GM12878 (cell line): ENCODE measurements at regions not wholly inside any gene's neighbourhood (a gene's known extent, or its start where the extent isn't known, plus 50 kb on each side); places are given as distances from the start of the nearest gene placed in this dataset.

Source experiments
- ATAC-seq: fragments of 200-7000 bp; cut with Tn5 transposase; 3 replicates; pipeline ENCODE4 v1.9.1; 2020; ENCODE audit warnings: mild to moderate bottlenecking, moderate library complexity
- BruUV-seq: library from RNA; stranded (reverse); fragments of 400-500 nt; replicated peaks from 2 replicates; lab custom pipeline; 2021; lab: Mats Ljungman, UMichigan
- CTCF ChIA-PET: fragments of 300-600 bp; sonication (Branson Sonifier 250); formaldehyde crosslinking; extraction: SDS; loops from one replicate; lab custom pipeline; 2021; ENCODE audit warnings: inconsistent platforms; lab: Yijun Ruan, JAX
- POLR2A ChIA-PET: fragments of 350-600 bp; formaldehyde crosslinking; extraction: SDS; loops from one replicate; lab custom pipeline; 2021; ENCODE audit warnings: inconsistent platforms; lab: Charles Lee
- RAD21 ChIA-PET: fragments of 300-600 bp; sonication (Branson Sonifier 250); formaldehyde crosslinking; loops from one replicate; lab custom pipeline; 2023; ENCODE audit warnings: antibody characterized with exemption; ENCODE audit not compliant: unreplicated experiment; lab: Charles Lee
- SMC1A ChIA-PET: fragments of 300-600 bp; sonication (Branson Sonifier 250); formaldehyde crosslinking; loops from one replicate; lab custom pipeline; 2023; ENCODE audit not compliant: unreplicated experiment, uncharacterized antibody; lab: Charles Lee
- DNase-seq: peaks from one replicate; pipeline ENCODE4 v3.0.0-alpha.2; 2011; ENCODE audit warnings: low read depth, low spot score
- FAIRE-seq: peaks from 3 replicates; lab custom pipeline; 2011; peaks lifted over from hg19 to GRCh38; lab: Jason Lieb, UNC
- H2AFZ ChIP-seq: 2 replicates; pipeline ENCODE4 v1.6.0; 2011; ENCODE audit warnings: low read depth, low read length, control low read depth; ENCODE audit not compliant: control insufficient read depth
- H3K27ac ChIP-seq: 2 replicates; pipeline ENCODE4 v1.5.1; 2011; ENCODE audit warnings: control low read depth; ENCODE audit not compliant: control insufficient read depth, insufficient read depth
- H3K27me3 ChIP-seq, 2 experiments: replicated peaks in 1 of 2; 2 replicates each; pipeline versions ENCODE4 v1.6.0 to v1.6.1; 2011; ENCODE audit warnings: low read length in 1 of 2; ENCODE audit not compliant: control insufficient read depth in 2 of 2, insufficient read depth in 2 of 2
- H3K36me3 ChIP-seq, 2 experiments: 2 replicates each; pipeline ENCODE4 v1.5.1; 2011; ENCODE audit warnings: low read length in 1 of 2; ENCODE audit not compliant: control insufficient read depth in 2 of 2, insufficient read depth in 2 of 2
- H3K4me1 ChIP-seq: 2 replicates; pipeline ENCODE4 v1.6.1; 2011; ENCODE audit warnings: mild to moderate bottlenecking, low read length, moderate library complexity, mixed read lengths; ENCODE audit not compliant: control insufficient read depth, insufficient read depth
- H3K4me2 ChIP-seq: 2 replicates; pipeline ENCODE4 v1.6.0; 2011; ENCODE audit warnings: control low read depth; ENCODE audit not compliant: control insufficient read depth, insufficient read depth
- H3K4me3 ChIP-seq: fragments of 200-600 bp; sonication (generic); 2 replicates; pipeline ENCODE4 v1.5.1; 2016
- H3K79me2 ChIP-seq: 2 replicates; pipeline ENCODE4 v1.6.0; 2011; ENCODE audit warnings: low read length; ENCODE audit not compliant: control insufficient read depth, insufficient read depth
- H3K9ac ChIP-seq: 2 replicates; pipeline ENCODE4 v1.8.0; 2011; ENCODE audit warnings: low read length, control low read depth, mixed read lengths; ENCODE audit not compliant: control insufficient read depth, insufficient read depth
- H3K9me3 ChIP-seq: replicated peaks from 3 replicates; pipeline ENCODE4 v1.5.1; 2011; ENCODE audit warnings: mild to moderate bottlenecking, low read length; ENCODE audit not compliant: control insufficient read depth, insufficient read depth
- H4K20me1 ChIP-seq: 2 replicates; pipeline ENCODE4 v1.6.0; 2011; ENCODE audit not compliant: control insufficient read depth, insufficient read depth
- CEBPB ChIP-seq, 2 experiments: fragments of 150-350 bp in 1 of 2; IDR thresholded peaks; 2 replicates each; pipeline ENCODE4 v1.6.1; 2012 to 2014; ENCODE audit warnings: low read depth in 2 of 2, low read length in 2 of 2, borderline replicate concordance in 1 of 2, inconsistent platforms in 1 of 2
- EED ChIP-seq: sonication (generic); IDR thresholded peaks from 2 replicates; pipeline ENCODE4 v1.6.1; 2016; ENCODE audit warnings: antibody characterized with exemption, low read depth
- NBN ChIP-seq: fragments of 450-650 bp; IDR thresholded peaks from 2 replicates; pipeline ENCODE4 v1.6.1; 2016
- WGBS: methylation state at CpG from one replicate; pipeline ENCODE4 v1.1.6; 2016; ENCODE audit warnings: low lambda C conversion rate; ENCODE audit not compliant: insufficient replicate concordance, insufficient coverage; ENCODE audit errors: missing lambda C conversion rate; 5-methylcytosine and 5-hydroxymethylcytosine counted together
- in situ Hi-C: fragments of 300-500 bp; cut with MboI; formaldehyde crosslinking; loops from 9 replicates; pipeline ENCODE4 v1.14.3; 2018; ENCODE audit warnings: mixed read lengths
- intact Hi-C: fragments of 100-400 bp; cut with micrococcal nuclease; formaldehyde crosslinking; loops from one replicate; pipeline ENCODE4 v1.14.2; 2022; ENCODE audit not compliant: unreplicated experiment
- TF ChIP-seq, protein P1 (sequence below): fragments of 450-650 bp; IDR thresholded peaks from 2 replicates; pipeline ENCODE4 v1.6.1; 2017; ENCODE audit warnings: low read depth, mild to moderate bottlenecking, moderate library complexity
- TF ChIP-seq, protein P2 (sequence below): fragments of 450-650 bp; IDR thresholded peaks from 2 replicates; pipeline ENCODE4 v1.6.1; 2017; ENCODE audit warnings: mild to moderate bottlenecking, moderate library complexity
- TF ChIP-seq, protein P3 (sequence below): IDR thresholded peaks from 2 replicates; pipeline ENCODE4 v1.6.1; 2011; ENCODE audit warnings: borderline replicate concordance, low read depth, mild to moderate bottlenecking, moderate library complexity, low read length; ENCODE audit not compliant: insufficient read depth, poor library complexity, severe bottlenecking
- TF ChIP-seq, protein P4 (sequence below): fragments of 450-650 bp; IDR thresholded peaks from 2 replicates; pipeline ENCODE4 v1.6.1; 2018; ENCODE audit warnings: mild to moderate bottlenecking, low read depth, moderate library complexity; ENCODE audit not compliant: partially characterized antibody

DNA sequence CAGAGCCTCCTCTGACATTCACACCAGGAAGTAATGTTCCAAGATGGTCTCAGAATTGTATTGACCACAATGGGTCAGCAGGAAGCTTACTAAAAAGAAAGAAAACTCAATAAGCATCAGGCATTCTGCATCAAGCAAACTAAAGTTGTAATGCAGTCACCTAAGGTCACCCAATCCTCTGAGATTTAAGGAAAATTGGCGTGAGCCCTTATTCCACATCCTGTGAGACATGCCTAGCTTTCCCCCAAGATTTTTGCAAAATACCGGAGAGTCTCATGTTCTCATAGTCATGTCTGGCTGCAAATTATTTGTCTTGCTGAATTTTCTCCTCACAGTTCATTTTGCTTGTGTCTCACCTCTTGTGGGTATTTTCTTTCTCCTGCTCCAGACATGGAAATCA is 417.1 kb upstream of the SOX9 start:
- Histone ChIP-seq H3K4me3 (no peak overlapping the region), H3K79me2 (no peaks in the 10 kb centered on the region)
- TF ChIP-seq EED = no peak
- no peak for TF ChIP-seq NBN
- TF ChIP-seq, protein P1, sequence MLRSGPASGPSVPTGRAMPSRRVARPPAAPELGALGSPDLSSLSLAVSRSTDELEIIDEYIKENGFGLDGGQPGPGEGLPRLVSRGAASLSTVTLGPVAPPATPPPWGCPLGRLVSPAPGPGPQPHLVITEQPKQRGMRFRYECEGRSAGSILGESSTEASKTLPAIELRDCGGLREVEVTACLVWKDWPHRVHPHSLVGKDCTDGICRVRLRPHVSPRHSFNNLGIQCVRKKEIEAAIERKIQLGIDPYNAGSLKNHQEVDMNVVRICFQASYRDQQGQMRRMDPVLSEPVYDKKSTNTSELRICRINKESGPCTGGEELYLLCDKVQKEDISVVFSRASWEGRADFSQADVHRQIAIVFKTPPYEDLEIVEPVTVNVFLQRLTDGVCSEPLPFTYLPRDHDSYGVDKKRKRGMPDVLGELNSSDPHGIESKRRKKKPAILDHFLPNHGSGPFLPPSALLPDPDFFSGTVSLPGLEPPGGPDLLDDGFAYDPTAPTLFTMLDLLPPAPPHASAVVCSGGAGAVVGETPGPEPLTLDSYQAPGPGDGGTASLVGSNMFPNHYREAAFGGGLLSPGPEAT = no peak
- TF ChIP-seq CEBPB (IDR thresholded peaks at IDR 0.05; ENCODE audit: borderline replicate concordance in 1 of 2, low read depth in 2 of 2, low read length in 2 of 2) = no peak
- TF ChIP-seq, protein P2, sequence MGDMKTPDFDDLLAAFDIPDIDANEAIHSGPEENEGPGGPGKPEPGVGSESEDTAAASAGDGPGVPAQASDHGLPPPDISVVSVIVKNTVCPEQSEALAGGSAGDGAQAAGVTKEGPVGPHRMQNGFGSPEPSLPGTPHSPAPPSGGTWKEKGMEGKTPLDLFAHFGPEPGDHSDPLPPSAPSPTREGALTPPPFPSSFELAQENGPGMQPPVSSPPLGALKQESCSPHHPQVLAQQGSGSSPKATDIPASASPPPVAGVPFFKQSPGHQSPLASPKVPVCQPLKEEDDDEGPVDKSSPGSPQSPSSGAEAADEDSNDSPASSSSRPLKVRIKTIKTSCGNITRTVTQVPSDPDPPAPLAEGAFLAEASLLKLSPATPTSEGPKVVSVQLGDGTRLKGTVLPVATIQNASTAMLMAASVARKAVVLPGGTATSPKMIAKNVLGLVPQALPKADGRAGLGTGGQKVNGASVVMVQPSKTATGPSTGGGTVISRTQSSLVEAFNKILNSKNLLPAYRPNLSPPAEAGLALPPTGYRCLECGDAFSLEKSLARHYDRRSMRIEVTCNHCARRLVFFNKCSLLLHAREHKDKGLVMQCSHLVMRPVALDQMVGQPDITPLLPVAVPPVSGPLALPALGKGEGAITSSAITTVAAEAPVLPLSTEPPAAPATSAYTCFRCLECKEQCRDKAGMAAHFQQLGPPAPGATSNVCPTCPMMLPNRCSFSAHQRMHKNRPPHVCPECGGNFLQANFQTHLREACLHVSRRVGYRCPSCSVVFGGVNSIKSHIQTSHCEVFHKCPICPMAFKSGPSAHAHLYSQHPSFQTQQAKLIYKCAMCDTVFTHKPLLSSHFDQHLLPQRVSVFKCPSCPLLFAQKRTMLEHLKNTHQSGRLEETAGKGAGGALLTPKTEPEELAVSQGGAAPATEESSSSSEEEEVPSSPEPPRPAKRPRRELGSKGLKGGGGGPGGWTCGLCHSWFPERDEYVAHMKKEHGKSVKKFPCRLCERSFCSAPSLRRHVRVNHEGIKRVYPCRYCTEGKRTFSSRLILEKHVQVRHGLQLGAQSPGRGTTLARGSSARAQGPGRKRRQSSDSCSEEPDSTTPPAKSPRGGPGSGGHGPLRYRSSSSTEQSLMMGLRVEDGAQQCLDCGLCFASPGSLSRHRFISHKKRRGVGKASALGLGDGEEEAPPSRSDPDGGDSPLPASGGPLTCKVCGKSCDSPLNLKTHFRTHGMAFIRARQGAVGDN = no peak
- TF ChIP-seq, protein P3, sequence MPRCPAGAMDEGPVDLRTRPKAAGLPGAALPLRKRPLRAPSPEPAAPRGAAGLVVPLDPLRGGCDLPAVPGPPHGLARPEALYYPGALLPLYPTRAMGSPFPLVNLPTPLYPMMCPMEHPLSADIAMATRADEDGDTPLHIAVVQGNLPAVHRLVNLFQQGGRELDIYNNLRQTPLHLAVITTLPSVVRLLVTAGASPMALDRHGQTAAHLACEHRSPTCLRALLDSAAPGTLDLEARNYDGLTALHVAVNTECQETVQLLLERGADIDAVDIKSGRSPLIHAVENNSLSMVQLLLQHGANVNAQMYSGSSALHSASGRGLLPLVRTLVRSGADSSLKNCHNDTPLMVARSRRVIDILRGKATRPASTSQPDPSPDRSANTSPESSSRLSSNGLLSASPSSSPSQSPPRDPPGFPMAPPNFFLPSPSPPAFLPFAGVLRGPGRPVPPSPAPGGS = no peak
- TF ChIP-seq, protein P4, sequence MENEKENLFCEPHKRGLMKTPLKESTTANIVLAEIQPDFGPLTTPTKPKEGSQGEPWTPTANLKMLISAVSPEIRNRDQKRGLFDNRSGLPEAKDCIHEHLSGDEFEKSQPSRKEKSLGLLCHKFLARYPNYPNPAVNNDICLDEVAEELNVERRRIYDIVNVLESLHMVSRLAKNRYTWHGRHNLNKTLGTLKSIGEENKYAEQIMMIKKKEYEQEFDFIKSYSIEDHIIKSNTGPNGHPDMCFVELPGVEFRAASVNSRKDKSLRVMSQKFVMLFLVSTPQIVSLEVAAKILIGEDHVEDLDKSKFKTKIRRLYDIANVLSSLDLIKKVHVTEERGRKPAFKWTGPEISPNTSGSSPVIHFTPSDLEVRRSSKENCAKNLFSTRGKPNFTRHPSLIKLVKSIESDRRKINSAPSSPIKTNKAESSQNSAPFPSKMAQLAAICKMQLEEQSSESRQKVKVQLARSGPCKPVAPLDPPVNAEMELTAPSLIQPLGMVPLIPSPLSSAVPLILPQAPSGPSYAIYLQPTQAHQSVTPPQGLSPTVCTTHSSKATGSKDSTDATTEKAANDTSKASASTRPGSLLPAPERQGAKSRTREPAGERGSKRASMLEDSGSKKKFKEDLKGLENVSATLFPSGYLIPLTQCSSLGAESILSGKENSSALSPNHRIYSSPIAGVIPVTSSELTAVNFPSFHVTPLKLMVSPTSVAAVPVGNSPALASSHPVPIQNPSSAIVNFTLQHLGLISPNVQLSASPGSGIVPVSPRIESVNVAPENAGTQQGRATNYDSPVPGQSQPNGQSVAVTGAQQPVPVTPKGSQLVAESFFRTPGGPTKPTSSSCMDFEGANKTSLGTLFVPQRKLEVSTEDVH = no peak
- TF ChIP-seq, all 136 proteins: peak for 0
- in situ Hi-C loops (no loop called here), intact Hi-C loops (no loop called here)
- FAIRE-seq = no peak
- no TSS peak for BruUV-seq
- Histone ChIP-seq H3K9ac (no peak overlapping the region), H3K9me3 (no peaks in the 10 kb centered on the region), H3K4me1 (no peaks in the 10 kb centered on the region), H3K27me3 (no peaks in the 10 kb centered on the region), H2AFZ (no peak overlapping the region), H4K20me1 (no peaks in the 10 kb centered on the region), H3K27ac (no peak overlapping the region), H3K4me2 (no peak overlapping the region), H3K36me3 (no peaks in the 10 kb centered on the region)
- DNase-seq = no peak
- ATAC-seq = no peak
- SMC1A ChIA-PET = no interaction called here
- RAD21 ChIA-PET = no interaction called here
- CTCF ChIA-PET = no interaction called here
- POLR2A ChIA-PET = no interaction called here
- WGBS = 11% methylated on average over 2 of the region's 2 CpGs
